22Rv1 (cell line): ENCODE measurements at regions not wholly inside any gene's neighbourhood (a gene's known extent, or its start where the extent isn't known, plus 50 kb on each side); places are given as distances from the start of the nearest gene placed in this dataset.

Experiments
- CTCF ChIP-seq: fragments of 450-650 bp; IDR thresholded peaks from 2 replicates; pipeline ENCODE4 v1.5.1; 2017; ENCODE audit warnings: mild to moderate bottlenecking
- ZFX ChIP-seq: fragments of 450-650 bp; IDR thresholded peaks from 2 replicates; pipeline ENCODE4 v1.6.1; 2017; ENCODE audit warnings: antibody characterized with exemption, borderline replicate concordance

- TF ChIP-seq CTCF (no peak), ZFX (no peak)
Observed at GRCh38 chr7:68248973-68249372, 1252.3 kb downstream of the TYW1 start.
